ENCODE measurements at regions not wholly inside any gene's neighbourhood (a gene's known extent, or its start where the extent isn't known, plus 50 kb on each side); places are given as distances from the start of the nearest gene placed in this dataset.

DNA sequence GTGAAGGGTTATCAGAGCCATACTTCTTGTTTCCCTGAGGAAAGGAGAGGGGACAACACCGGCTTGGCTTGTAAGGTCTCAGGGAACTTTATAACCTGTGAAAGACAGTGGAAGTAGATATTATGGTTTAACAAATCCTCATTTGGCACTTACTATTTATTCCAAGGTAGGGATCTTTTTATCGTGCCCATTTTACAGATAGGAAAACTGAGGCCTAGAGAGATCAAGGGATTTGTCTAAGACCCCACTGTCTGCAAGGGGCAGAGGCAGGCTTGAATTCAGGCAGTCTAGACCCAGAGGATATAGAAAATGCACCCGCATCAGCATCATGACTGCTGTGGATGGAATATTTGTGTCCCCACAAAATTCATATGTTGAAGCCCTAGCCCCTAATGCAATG is 118.4 kb upstream of the CST7 start:
- Histone ChIP-seq H3K4me1 (no peaks in the 10 kb centered on the region), H3K27me3 (no peaks in the 10 kb centered on the region), H3K36me3 (no peaks in the 10 kb centered on the region), H3K4me3 (no peak overlapping the region), H3K9me3 (no peaks in the 10 kb centered on the region), H3K27ac (no peak overlapping the region)
- TF ChIP-seq, protein P1, sequence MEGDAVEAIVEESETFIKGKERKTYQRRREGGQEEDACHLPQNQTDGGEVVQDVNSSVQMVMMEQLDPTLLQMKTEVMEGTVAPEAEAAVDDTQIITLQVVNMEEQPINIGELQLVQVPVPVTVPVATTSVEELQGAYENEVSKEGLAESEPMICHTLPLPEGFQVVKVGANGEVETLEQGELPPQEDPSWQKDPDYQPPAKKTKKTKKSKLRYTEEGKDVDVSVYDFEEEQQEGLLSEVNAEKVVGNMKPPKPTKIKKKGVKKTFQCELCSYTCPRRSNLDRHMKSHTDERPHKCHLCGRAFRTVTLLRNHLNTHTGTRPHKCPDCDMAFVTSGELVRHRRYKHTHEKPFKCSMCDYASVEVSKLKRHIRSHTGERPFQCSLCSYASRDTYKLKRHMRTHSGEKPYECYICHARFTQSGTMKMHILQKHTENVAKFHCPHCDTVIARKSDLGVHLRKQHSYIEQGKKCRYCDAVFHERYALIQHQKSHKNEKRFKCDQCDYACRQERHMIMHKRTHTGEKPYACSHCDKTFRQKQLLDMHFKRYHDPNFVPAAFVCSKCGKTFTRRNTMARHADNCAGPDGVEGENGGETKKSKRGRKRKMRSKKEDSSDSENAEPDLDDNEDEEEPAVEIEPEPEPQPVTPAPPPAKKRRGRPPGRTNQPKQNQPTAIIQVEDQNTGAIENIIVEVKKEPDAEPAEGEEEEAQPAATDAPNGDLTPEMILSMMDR (IDR thresholded peaks at IDR 0.05) = no peak
- TF ChIP-seq POLR2AphosphoS5 (IDR thresholded peaks at IDR 0.05) (no peak), POLR2A (IDR thresholded peaks at IDR 0.05) (no peak), EP300 (IDR thresholded peaks at IDR 0.05; ENCODE audit: low read depth) (no peak)
- 63% methylated on average over 3 of the region's 3 CpGs; no CpG with 5 or more reads in 1 of the 2 donors for WGBS, 2 donors (ENCODE audit: low coverage in 1 of 2)
- in situ Hi-C loops (cut with MboI; ENCODE audit: low pct_ligation_motif_present in 1 of 4, low pct_unique_long_range_greater_than_20kb in 1 of 4, low sequenced_read_pairs in 3 of 4) = no loop called here
- intact Hi-C loops (cut with DNase I; ENCODE audit: low total_unique reads) = no loop called here
- no peak for DNase-seq

DNA sequence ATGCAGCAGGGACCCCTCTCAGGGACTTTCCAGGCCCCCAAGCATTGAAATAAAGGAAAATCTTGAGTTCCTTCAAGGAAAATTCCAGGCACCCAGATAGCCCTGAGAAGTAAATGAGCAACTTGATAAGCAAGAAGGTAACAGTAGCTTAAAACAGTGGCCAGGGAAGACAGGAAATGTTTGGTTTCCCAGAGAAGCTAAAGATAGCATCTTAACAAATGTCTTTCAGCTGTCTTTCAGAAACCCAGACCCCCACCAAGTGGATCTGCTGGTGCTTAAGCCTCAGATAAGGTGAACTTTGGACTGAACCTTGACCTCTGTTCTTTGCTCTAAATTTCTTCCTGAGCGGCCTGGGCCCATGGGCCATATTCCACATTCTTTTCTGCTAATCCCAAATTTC is 117.8 kb upstream of the CST7 start:
- TF ChIP-seq, protein P1 (IDR thresholded peaks at IDR 0.05) = no peak
- no peak for TF ChIP-seq POLR2AphosphoS5 (IDR thresholded peaks at IDR 0.05)
- TF ChIP-seq POLR2A (IDR thresholded peaks at IDR 0.05) = no peak
- TF ChIP-seq EP300 (IDR thresholded peaks at IDR 0.05; ENCODE audit: low read depth) = no peak
- Histone ChIP-seq H3K9me3 (no peaks in the 10 kb centered on the region), H3K27me3 (no peaks in the 10 kb centered on the region), H3K36me3 (no peaks in the 10 kb centered on the region), H3K4me1 (no peaks in the 10 kb centered on the region), H3K4me3 (no peak overlapping the region), H3K27ac (no peak overlapping the region)
- 83 to 86% methylated on average over 1 of the region's 1 CpG for WGBS, 2 donors (ENCODE audit: low coverage in 1 of 2)
- DNase-seq = no peak
- in situ Hi-C loops (cut with MboI; ENCODE audit: low pct_ligation_motif_present in 1 of 4, low pct_unique_long_range_greater_than_20kb in 1 of 4, low sequenced_read_pairs in 3 of 4) = no loop called here
- intact Hi-C loops (cut with DNase I; ENCODE audit: low total_unique reads) = no loop called here

DNA sequence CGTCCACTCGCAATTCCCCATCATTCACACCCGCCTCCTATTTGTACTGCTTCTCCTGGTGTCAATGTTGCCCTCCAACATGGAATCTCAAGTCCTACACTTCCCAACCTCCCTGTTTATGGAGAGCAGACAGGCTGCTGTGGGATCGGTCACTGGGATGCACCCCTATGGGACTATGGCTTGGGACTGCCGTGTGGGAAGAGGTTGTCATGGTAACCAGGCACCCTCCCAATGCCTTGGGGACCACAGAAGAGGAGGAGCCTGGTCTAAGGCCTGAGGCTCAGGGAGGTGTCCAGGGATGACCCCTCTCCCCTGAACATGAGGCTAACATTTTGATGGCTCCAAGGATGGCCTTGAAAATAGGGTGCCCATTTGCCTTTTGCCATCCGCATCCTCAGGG is 116.6 kb upstream of the CST7 start:
- Histone ChIP-seq H3K27me3 (no peaks in the 10 kb centered on the region), H3K9me3 (no peaks in the 10 kb centered on the region), H3K4me3 (no peak overlapping the region), H3K36me3 (no peaks in the 10 kb centered on the region), H3K27ac (no peak overlapping the region), H3K4me1 (no peaks in the 10 kb centered on the region)
- in situ Hi-C loops (cut with MboI; ENCODE audit: low pct_ligation_motif_present in 1 of 4, low pct_unique_long_range_greater_than_20kb in 1 of 4, low sequenced_read_pairs in 3 of 4) = no loop called here
- 91 to 100% methylated on average over 1 to 6 of the region's 6 CpGs for WGBS, 2 donors (ENCODE audit: low coverage in 1 of 2)
- no peak for TF ChIP-seq EP300 (IDR thresholded peaks at IDR 0.05; ENCODE audit: low read depth)
- TF ChIP-seq POLR2A (IDR thresholded peaks at IDR 0.05) = no peak
- TF ChIP-seq, protein P1 (IDR thresholded peaks at IDR 0.05) = no peak
- TF ChIP-seq POLR2AphosphoS5 (IDR thresholded peaks at IDR 0.05) = no peak
- intact Hi-C loops (cut with DNase I; ENCODE audit: low total_unique reads) = no loop called here
- DNase-seq = no peak

DNA sequence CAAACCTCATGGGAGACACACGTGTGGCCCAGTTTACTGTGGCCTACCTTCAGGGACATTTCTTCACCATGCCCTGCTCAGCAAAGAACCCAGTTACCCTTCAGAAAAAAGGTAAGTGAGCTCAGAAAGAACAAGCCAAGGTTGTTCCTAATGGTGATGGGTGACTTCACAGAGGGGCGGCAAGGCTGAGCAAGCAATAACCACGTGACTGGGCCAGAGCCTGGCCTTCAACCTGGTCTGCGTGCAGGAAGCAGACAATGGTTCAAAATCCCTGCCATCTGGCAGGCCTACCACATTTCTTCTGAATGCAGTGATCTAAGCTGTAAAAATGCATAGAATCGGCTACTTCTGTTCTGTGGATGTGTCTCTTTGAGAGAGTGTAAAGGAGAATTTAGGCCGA is 115.5 kb upstream of the CST7 start:
- in situ Hi-C loops (cut with MboI; ENCODE audit: low pct_ligation_motif_present in 1 of 4, low pct_unique_long_range_greater_than_20kb in 1 of 4, low sequenced_read_pairs in 3 of 4) = no loop called here
- no peak overlapping the region for H3K4me3 ChIP-seq
- DNase-seq = no peak
- H3K27ac ChIP-seq = no peak overlapping the region
- no peaks in the 10 kb centered on the region for H3K9me3 ChIP-seq
- H3K4me1 ChIP-seq = no peaks in the 10 kb centered on the region
- H3K36me3 ChIP-seq = no peaks in the 10 kb centered on the region
- 76 to 79% methylated on average over 4 to 6 of the region's 6 CpGs for WGBS, 2 donors (ENCODE audit: low coverage in 1 of 2)
- TF ChIP-seq POLR2AphosphoS5 (IDR thresholded peaks at IDR 0.05) = no peak
- TF ChIP-seq POLR2A (IDR thresholded peaks at IDR 0.05) = no peak
- TF ChIP-seq EP300 (IDR thresholded peaks at IDR 0.05; ENCODE audit: low read depth) = no peak
- TF ChIP-seq, protein P1 (IDR thresholded peaks at IDR 0.05) = no peak
- no peaks in the 10 kb centered on the region for H3K27me3 ChIP-seq
- intact Hi-C loops (cut with DNase I; ENCODE audit: low total_unique reads) = no loop called here

Measured in transverse colon (tissue), 4 donors.